T-cell (primary cell): ENCODE measurements at regions not wholly inside any gene's neighbourhood (a gene's known extent, or its start where the extent isn't known, plus 50 kb on each side); places are given as distances from the start of the nearest gene placed in this dataset.

Experiments
- ATAC-seq, 4 experiments: fragments of 200-7000 bp in 3 of 4; fragments of 150-1000 bp in 1 of 4; cut with Tn5 transposase; replicated peaks in 1 of 4; 1 replicate in 3 of 4; 2 replicates in 1 of 4; pipeline ENCODE4 v1.10.0; 2021; ENCODE audit warnings: moderate library complexity in 3 of 4, mild to moderate bottlenecking in 2 of 4, moderate number of reproducible peaks in 1 of 4
- CTCF ChIA-PET, 2 donors: fragments of 300-600 bp; sonication (Branson Sonifier 250); formaldehyde crosslinking; loops; one replicate each; lab custom pipeline; 2022; ENCODE audit warnings: antibody characterized with exemption in 2 of 2; lab: Charles Lee
- POLR2A ChIA-PET, 2 donors: fragments of 300-600 bp; sonication (Branson Sonifier 250); formaldehyde crosslinking; loops; one replicate each; lab custom pipeline; 2022; ENCODE audit warnings: antibody characterized with exemption in 2 of 2; lab: Charles Lee
- DNase-seq, 35 experiments: peaks; one replicate each; pipeline versions ENCODE4 v3.0.0 to v3.0.0-alpha.2; 2013 to 2023
- H3K27ac ChIP-seq: one replicate; pipeline ENCODE4 v1.5.1; 2013; ENCODE audit warnings: low read length
- H3K27me3 ChIP-seq, 2 experiments: replicated peaks in 1 of 2; 1 replicate in 1 of 2; 2 replicates in 1 of 2; pipeline versions ENCODE4 v1.6.1 to v1.7.0; 2013; ENCODE audit warnings: low read length in 1 of 2, mixed read lengths in 1 of 2; ENCODE audit not compliant: control insufficient read depth in 2 of 2, insufficient read depth in 2 of 2; ENCODE audit errors: extremely low read depth in 1 of 2
- H3K36me3 ChIP-seq, 2 donors: 1 replicate in 1 of 2; 2 replicates in 1 of 2; pipeline versions ENCODE4 v1.6.1 to v1.7.0; 2013; ENCODE audit warnings: low read length in 1 of 2; ENCODE audit not compliant: control insufficient read depth in 2 of 2, insufficient read depth in 1 of 2; ENCODE audit errors: extremely low read depth in 1 of 2
- H3K4me1 ChIP-seq, 2 experiments: 1 replicate in 1 of 2; 2 replicates in 1 of 2; pipeline versions ENCODE4 v1.6.1 to v1.7.0; 2013; ENCODE audit warnings: low read length in 2 of 2, mixed read lengths in 1 of 2; ENCODE audit not compliant: insufficient read depth in 2 of 2, control insufficient read depth in 1 of 2; ENCODE audit errors: extremely low read depth in 1 of 2
- H3K4me3 ChIP-seq, 2 donors: 1 replicate in 1 of 2; 2 replicates in 1 of 2; pipeline versions ENCODE4 v1.5.1 to v1.7.0; 2013; ENCODE audit warnings: mild to moderate bottlenecking in 2 of 2, low read length in 1 of 2, moderate library complexity in 1 of 2; ENCODE audit not compliant: control insufficient read depth in 1 of 2; ENCODE audit errors: extremely low read depth in 1 of 2
- H3K9me3 ChIP-seq: 2 replicates; pipeline ENCODE4 v1.7.0; 2013
- H3K27ac Mint-ChIP-seq, 2 donors: one replicate each; pipeline ENCODE4 v1.8.0; 2020 to 2021; ENCODE audit warnings: mild to moderate bottlenecking in 2 of 2, mixed read lengths in 2 of 2
- H3K27me3 Mint-ChIP-seq, 2 donors: one replicate each; pipeline ENCODE4 v1.8.0; 2021 to 2022; ENCODE audit warnings: mixed read lengths in 2 of 2
- H3K36me3 Mint-ChIP-seq: one replicate; pipeline ENCODE4 v1.8.0; 2021; ENCODE audit warnings: mixed read lengths
- H3K4me1 Mint-ChIP-seq, 3 donors: one replicate each; pipeline ENCODE4 v1.8.0; 2020 to 2022; ENCODE audit warnings: mixed read lengths in 3 of 3, mild to moderate bottlenecking in 1 of 3
- H3K4me3 Mint-ChIP-seq, 3 donors: one replicate each; pipeline ENCODE4 v1.8.0; 2020 to 2022; ENCODE audit warnings: mild to moderate bottlenecking in 3 of 3, mixed read lengths in 3 of 3, moderate library complexity in 3 of 3
- H3K9me3 Mint-ChIP-seq, 3 donors: one replicate each; pipeline ENCODE4 v1.8.0; 2020 to 2022; ENCODE audit warnings: mixed read lengths in 3 of 3
- WGBS: methylation state at CpG from one replicate; pipeline ENCODE4 v1.1.5; 2013; ENCODE audit warnings: missing lambda C conversion rate; ENCODE audit not compliant: insufficient coverage; 5-methylcytosine and 5-hydroxymethylcytosine counted together

- peaks cover 2 to 11% of the 10 kb centered on the region in 2 experiments for H3K4me1 ChIP-seq
- peaks cover 0 to 1% of the 10 kb centered on the region in 2 donors for H3K27me3 Mint-ChIP-seq
- H3K27ac ChIP-seq: no peak overlapping the region
- peaks cover 0 to 12% of the 10 kb centered on the region in 2 experiments for H3K27me3 ChIP-seq
- H3K4me3 Mint-ChIP-seq: no peak overlapping the region
- H3K4me1 Mint-ChIP-seq: peaks cover 9 to 17% (median 11%) of the 10 kb centered on the region in 3 donors
- CTCF ChIA-PET: no interaction called here
- no peaks in the 10 kb centered on the region for H3K36me3 ChIP-seq
- H3K4me3 ChIP-seq: no peak overlapping the region
- no peak overlapping the region for H3K27ac Mint-ChIP-seq
- no peak for ATAC-seq
- no peaks in the 10 kb centered on the region for H3K36me3 Mint-ChIP-seq
- POLR2A ChIA-PET: no interaction called here
- no peak for DNase-seq
- H3K9me3 ChIP-seq: no peaks in the 10 kb centered on the region
- no peaks in the 10 kb centered on the region for H3K9me3 Mint-ChIP-seq
- WGBS: 30% methylated on average over 2 of the region's 4 CpGs
Measured at GRCh38 chr20:23147647-23147963, 61.5 kb upstream of the CD93 start.

GRCh38 chr20:23146857-23147637 lies 60.9 kb upstream of the CD93 start:
- Histone ChIP-seq H3K27ac (no peak overlapping the region), H3K36me3 (no peaks in the 10 kb centered on the region), H3K4me1 (peaks cover 8 to 12% of the 10 kb centered on the region in 2 experiments), H3K4me3 (no peak overlapping the region), H3K9me3 (no peaks in the 10 kb centered on the region), H3K27me3 (peaks cover 0 to 12% of the 10 kb centered on the region in 2 experiments)
- H3K9me3 Mint-ChIP-seq: no peaks in the 10 kb centered on the region
- no peaks in the 10 kb centered on the region for H3K36me3 Mint-ChIP-seq
- no peak overlapping the region for H3K4me3 Mint-ChIP-seq
- no peak for ATAC-seq
- peaks cover 0 to 1% of the 10 kb centered on the region in 2 donors for H3K27me3 Mint-ChIP-seq
- CTCF ChIA-PET: interaction anchor here in 1 of 2 donors (0.5 kb wide), 1 partner anchor 35 kb away, joined by 3 read pairs; no protein-coding TSS in a partner anchor
- POLR2A ChIA-PET: no interaction called here
- H3K4me1 Mint-ChIP-seq: peaks cover 14 to 22% (median 17%) of the 10 kb centered on the region in 3 donors
- H3K27ac Mint-ChIP-seq: no peak overlapping the region
- WGBS: 40% methylated on average over 2 of the region's 7 CpGs
- DNase-seq: no peak

GRCh38 chr20:23146181-23146580 lies 60.1 kb upstream of the CD93 start:
- H3K27me3 Mint-ChIP-seq: peaks cover 0 to 1% of the 10 kb centered on the region in 2 donors
- H3K36me3 Mint-ChIP-seq: no peaks in the 10 kb centered on the region
- H3K27ac Mint-ChIP-seq: no peak overlapping the region
- H3K27me3 ChIP-seq: peaks cover 0 to 12% of the 10 kb centered on the region in 2 experiments
- H3K4me3 Mint-ChIP-seq: no peak overlapping the region
- ChIA-PET CTCF (interaction anchor here in 1 of 2 donors (0.5 kb wide), 1 partner anchor 35 kb away, joined by 3 read pairs; no protein-coding TSS in a partner anchor), POLR2A (no interaction called here)
- no peak for ATAC-seq
- 95% methylated on average over 3 of the region's 9 CpGs for WGBS
- no peak for DNase-seq
- H3K9me3 ChIP-seq: no peaks in the 10 kb centered on the region
- H3K27ac ChIP-seq: no peak overlapping the region
- no peaks in the 10 kb centered on the region for H3K36me3 ChIP-seq
- peaks cover 16% of the 10 kb centered on the region in 2 experiments for H3K4me1 ChIP-seq
- H3K4me1 Mint-ChIP-seq: peaks cover 20 to 26% (median 20%) of the 10 kb centered on the region in 3 donors
- H3K9me3 Mint-ChIP-seq: no peaks in the 10 kb centered on the region
- H3K4me3 ChIP-seq: no peak overlapping the region

- no peaks in the 10 kb centered on the region for H3K36me3 Mint-ChIP-seq
- Histone ChIP-seq H3K9me3 (no peaks in the 10 kb centered on the region), H3K36me3 (no peaks in the 10 kb centered on the region), H3K4me3 (no peak overlapping the region), H3K27ac (no peak overlapping the region), H3K4me1 (peaks cover 16 to 18% of the 10 kb centered on the region in 2 experiments), H3K27me3 (peaks cover 0 to 9% of the 10 kb centered on the region in 2 experiments)
- 91% methylated on average over 6 of the region's 9 CpGs for WGBS
- peaks cover 20 to 26% (median 20%) of the 10 kb centered on the region in 3 donors for H3K4me1 Mint-ChIP-seq
- no peak for ATAC-seq
- no peak overlapping the region for H3K4me3 Mint-ChIP-seq
- H3K27ac Mint-ChIP-seq: no peak overlapping the region
- CTCF ChIA-PET: no interaction called here
- no peak for DNase-seq
- peaks cover 0 to 1% of the 10 kb centered on the region in 2 donors for H3K27me3 Mint-ChIP-seq
- H3K9me3 Mint-ChIP-seq: no peaks in the 10 kb centered on the region
- POLR2A ChIA-PET: no interaction called here
Measured at GRCh38 chr20:23145281-23145700, 59.2 kb upstream of the CD93 start.

GRCh38 chr20:23144856-23145255 lies 58.7 kb upstream of the CD93 start:
- no peak overlapping the region for H3K27ac ChIP-seq
- ChIA-PET POLR2A (interaction anchor here in 1 of 2 donors (0.6 kb wide), 1 partner anchor 21 kb away, joined by 3 read pairs; no protein-coding TSS in a partner anchor), CTCF (no interaction called here)
- Mint-ChIP-seq H3K9me3 (no peaks in the 10 kb centered on the region), H3K27me3 (peaks cover 0 to 1% of the 10 kb centered on the region in 2 donors), H3K36me3 (no peaks in the 10 kb centered on the region), H3K4me3 (no peak overlapping the region), H3K4me1 (peaks cover 20 to 26% (median 20%) of the 10 kb centered on the region in 3 donors), H3K27ac (no peak overlapping the region)
- WGBS: 91% methylated on average over 5 of the region's 7 CpGs
- peaks cover 16 to 18% of the 10 kb centered on the region in 2 experiments for H3K4me1 ChIP-seq
- no peaks in the 10 kb centered on the region for H3K36me3 ChIP-seq
- H3K4me3 ChIP-seq: no peak overlapping the region
- ATAC-seq (no peak), DNase-seq (no peak)
- no peaks in the 10 kb centered on the region for H3K9me3 ChIP-seq
- H3K27me3 ChIP-seq: peaks cover 0 to 7% of the 10 kb centered on the region in 2 experiments

GRCh38 chr20:23143986-23144690 lies 58.0 kb upstream of the CD93 start:
- no peaks in the 10 kb centered on the region for H3K9me3 ChIP-seq
- H3K4me1 Mint-ChIP-seq: peaks cover 20 to 26% (median 20%) of the 10 kb centered on the region in 3 donors
- ATAC-seq (no peak), DNase-seq (no peak)
- peaks cover 16 to 18% of the 10 kb centered on the region in 2 experiments for H3K4me1 ChIP-seq
- H3K9me3 Mint-ChIP-seq: no peaks in the 10 kb centered on the region
- H3K4me3 Mint-ChIP-seq: no peak overlapping the region
- no peaks in the 10 kb centered on the region for H3K36me3 ChIP-seq
- no peak overlapping the region for H3K27ac ChIP-seq
- no peak overlapping the region for H3K27ac Mint-ChIP-seq
- ChIA-PET CTCF (no interaction called here), POLR2A (interaction anchor here in 1 of 2 donors (0.6 kb wide), 1 partner anchor 22 kb away, joined by 3 read pairs; no protein-coding TSS in a partner anchor)
- H3K4me3 ChIP-seq: no peak overlapping the region
- H3K27me3 Mint-ChIP-seq: peaks cover 0 to 1% of the 10 kb centered on the region in 2 donors
- WGBS: 92% methylated on average over 6 of the region's 8 CpGs
- H3K27me3 ChIP-seq: peaks cover 0 to 5% of the 10 kb centered on the region in 2 experiments
- no peaks in the 10 kb centered on the region for H3K36me3 Mint-ChIP-seq
